ENCODE measurements at regions not wholly inside any gene's neighbourhood (a gene's known extent, or its start where the extent isn't known, plus 50 kb on each side); places are given as distances from the start of the nearest gene placed in this dataset.

- no peak overlapping the region for H3K4me2 ChIP-seq
- H2AFZ ChIP-seq = no peak overlapping the region
- H3K4me3 Mint-ChIP-seq = no peak overlapping the region
- no peaks in the 10 kb centered on the region; the same call in 2 of the 3 replicates for H3K36me3 Mint-ChIP-seq (ENCODE audit: low read depth)
- no peak for ATAC-seq
- H3K4me1 Mint-ChIP-seq = peaks cover 7% of the 10 kb centered on the region; the same call in 2 of the 3 replicates
- no peaks in the 10 kb centered on the region for H3K27me3 Mint-ChIP-seq (ENCODE audit: insufficient read depth, low read depth, poor library complexity)
- TF ChIP-seq ZNF114 (CRISPR knock-in tag; IDR thresholded peaks at IDR 0.05) (no peak), JUNB (IDR thresholded peaks at IDR 0.05; ENCODE audit: unreplicated experiment) (no peak), CTCF (conservative IDR thresholded peaks at IDR 0.05; ENCODE audit: low read depth in 2 of 2) (no peak), ZNF331 (CRISPR knock-in tag; IDR thresholded peaks at IDR 0.05; ENCODE audit: low read depth) (no peak), STAT1 (IDR thresholded peaks at IDR 0.05; ENCODE audit: unreplicated experiment) (no peak), ETS1 (IDR thresholded peaks at IDR 0.05) (no peak), EZH2 (IDR thresholded peaks at IDR 0.05; ENCODE audit: low read depth, unreplicated experiment) (no peak), POLR2AphosphoS5 (IDR thresholded peaks at IDR 0.05; ENCODE audit: low read depth) (no peak), NANOG (IDR thresholded peaks at IDR 0.05; ENCODE audit: borderline replicate concordance) (no peak), CREB1 (CRISPR knock-in tag; IDR thresholded peaks at IDR 0.05; ENCODE audit: low read depth) (no peak), EZH2phosphoT487 (IDR thresholded peaks at IDR 0.05; ENCODE audit: unreplicated experiment) (no peak)
- TF ChIP-seq, protein P1, sequence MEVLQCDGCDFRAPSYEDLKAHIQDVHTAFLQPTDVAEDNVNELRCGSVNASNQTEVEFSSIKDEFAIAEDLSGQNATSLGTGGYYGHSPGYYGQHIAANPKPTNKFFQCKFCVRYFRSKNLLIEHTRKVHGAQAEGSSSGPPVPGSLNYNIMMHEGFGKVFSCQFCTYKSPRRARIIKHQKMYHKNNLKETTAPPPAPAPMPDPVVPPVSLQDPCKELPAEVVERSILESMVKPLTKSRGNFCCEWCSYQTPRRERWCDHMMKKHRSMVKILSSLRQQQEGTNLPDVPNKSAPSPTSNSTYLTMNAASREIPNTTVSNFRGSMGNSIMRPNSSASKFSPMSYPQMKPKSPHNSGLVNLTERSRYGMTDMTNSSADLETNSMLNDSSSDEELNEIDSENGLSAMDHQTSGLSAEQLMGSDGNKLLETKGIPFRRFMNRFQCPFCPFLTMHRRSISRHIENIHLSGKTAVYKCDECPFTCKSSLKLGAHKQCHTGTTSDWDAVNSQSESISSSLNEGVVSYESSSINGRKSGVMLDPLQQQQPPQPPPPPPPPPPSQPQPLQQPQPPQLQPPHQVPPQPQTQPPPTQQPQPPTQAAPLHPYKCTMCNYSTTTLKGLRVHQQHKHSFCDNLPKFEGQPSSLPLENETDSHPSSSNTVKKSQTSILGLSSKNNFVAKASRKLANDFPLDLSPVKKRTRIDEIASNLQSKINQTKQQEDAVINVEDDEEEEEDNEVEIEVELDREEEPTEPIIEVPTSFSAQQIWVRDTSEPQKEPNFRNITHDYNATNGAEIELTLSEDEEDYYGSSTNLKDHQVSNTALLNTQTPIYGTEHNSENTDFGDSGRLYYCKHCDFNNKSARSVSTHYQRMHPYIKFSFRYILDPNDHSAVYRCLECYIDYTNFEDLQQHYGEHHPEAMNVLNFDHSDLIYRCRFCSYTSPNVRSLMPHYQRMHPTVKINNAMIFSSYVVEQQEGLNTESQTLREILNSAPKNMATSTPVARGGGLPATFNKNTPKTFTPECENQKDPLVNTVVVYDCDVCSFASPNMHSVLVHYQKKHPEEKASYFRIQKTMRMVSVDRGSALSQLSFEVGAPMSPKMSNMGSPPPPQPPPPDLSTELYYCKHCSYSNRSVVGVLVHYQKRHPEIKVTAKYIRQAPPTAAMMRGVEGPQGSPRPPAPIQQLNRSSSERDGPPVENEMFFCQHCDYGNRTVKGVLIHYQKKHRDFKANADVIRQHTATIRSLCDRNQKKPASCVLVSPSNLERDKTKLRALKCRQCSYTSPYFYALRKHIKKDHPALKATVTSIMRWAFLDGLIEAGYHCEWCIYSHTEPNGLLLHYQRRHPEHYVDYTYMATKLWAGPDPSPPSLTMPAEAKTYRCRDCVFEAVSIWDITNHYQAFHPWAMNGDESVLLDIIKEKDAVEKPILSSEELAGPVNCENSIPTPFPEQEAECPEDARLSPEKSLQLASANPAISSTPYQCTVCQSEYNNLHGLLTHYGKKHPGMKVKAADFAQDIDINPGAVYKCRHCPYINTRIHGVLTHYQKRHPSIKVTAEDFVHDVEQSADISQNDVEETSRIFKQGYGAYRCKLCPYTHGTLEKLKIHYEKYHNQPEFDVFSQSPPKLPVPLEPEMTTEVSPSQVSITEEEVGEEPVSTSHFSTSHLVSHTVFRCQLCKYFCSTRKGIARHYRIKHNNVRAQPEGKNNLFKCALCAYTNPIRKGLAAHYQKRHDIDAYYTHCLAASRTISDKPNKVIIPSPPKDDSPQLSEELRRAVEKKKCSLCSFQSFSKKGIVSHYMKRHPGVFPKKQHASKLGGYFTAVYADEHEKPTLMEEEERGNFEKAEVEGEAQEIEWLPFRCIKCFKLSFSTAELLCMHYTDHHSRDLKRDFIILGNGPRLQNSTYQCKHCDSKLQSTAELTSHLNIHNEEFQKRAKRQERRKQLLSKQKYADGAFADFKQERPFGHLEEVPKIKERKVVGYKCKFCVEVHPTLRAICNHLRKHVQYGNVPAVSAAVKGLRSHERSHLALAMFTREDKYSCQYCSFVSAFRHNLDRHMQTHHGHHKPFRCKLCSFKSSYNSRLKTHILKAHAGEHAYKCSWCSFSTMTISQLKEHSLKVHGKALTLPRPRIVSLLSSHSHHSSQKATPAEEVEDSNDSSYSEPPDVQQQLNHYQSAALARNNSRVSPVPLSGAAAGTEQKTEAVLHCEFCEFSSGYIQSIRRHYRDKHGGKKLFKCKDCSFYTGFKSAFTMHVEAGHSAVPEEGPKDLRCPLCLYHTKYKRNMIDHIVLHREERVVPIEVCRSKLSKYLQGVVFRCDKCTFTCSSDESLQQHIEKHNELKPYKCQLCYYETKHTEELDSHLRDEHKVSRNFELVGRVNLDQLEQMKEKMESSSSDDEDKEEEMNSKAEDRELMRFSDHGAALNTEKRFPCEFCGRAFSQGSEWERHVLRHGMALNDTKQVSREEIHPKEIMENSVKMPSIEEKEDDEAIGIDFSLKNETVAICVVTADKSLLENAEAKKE (CRISPR knock-in tag; IDR thresholded peaks at IDR 0.05) = no peak
- TF ChIP-seq, protein P2, sequence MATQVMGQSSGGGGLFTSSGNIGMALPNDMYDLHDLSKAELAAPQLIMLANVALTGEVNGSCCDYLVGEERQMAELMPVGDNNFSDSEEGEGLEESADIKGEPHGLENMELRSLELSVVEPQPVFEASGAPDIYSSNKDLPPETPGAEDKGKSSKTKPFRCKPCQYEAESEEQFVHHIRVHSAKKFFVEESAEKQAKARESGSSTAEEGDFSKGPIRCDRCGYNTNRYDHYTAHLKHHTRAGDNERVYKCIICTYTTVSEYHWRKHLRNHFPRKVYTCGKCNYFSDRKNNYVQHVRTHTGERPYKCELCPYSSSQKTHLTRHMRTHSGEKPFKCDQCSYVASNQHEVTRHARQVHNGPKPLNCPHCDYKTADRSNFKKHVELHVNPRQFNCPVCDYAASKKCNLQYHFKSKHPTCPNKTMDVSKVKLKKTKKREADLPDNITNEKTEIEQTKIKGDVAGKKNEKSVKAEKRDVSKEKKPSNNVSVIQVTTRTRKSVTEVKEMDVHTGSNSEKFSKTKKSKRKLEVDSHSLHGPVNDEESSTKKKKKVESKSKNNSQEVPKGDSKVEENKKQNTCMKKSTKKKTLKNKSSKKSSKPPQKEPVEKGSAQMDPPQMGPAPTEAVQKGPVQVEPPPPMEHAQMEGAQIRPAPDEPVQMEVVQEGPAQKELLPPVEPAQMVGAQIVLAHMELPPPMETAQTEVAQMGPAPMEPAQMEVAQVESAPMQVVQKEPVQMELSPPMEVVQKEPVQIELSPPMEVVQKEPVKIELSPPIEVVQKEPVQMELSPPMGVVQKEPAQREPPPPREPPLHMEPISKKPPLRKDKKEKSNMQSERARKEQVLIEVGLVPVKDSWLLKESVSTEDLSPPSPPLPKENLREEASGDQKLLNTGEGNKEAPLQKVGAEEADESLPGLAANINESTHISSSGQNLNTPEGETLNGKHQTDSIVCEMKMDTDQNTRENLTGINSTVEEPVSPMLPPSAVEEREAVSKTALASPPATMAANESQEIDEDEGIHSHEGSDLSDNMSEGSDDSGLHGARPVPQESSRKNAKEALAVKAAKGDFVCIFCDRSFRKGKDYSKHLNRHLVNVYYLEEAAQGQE (IDR thresholded peaks at IDR 0.05; ENCODE audit: unreplicated experiment) = no peak
- H3K4me1 ChIP-seq (ENCODE audit: insufficient read depth) = no peaks in the 10 kb centered on the region
- H3K9me2 ChIP-seq (ENCODE audit: insufficient read depth) = no peaks in the 10 kb centered on the region
- H3K27ac ChIP-seq (ENCODE audit: low read depth) = no peak overlapping the region
- no peaks in the 10 kb centered on the region for H3K27me3 ChIP-seq (ENCODE audit: insufficient read depth)
- no peaks in the 10 kb centered on the region for H3K36me3 ChIP-seq (ENCODE audit: insufficient read depth)
- no peaks in the 10 kb centered on the region for H3F3A ChIP-seq (replicated peaks; ENCODE audit: low read depth)
- no peak overlapping the region for H3K27ac Mint-ChIP-seq
- no peak overlapping the region for H3K4me3 ChIP-seq
- no peaks in the 10 kb centered on the region for H3K79me2 ChIP-seq (replicated peaks; ENCODE audit: insufficient read depth)
- no peak for DNase-seq (ENCODE audit: low spot score)
- no peaks in the 10 kb centered on the region for H4K20me1 ChIP-seq (replicated peaks; ENCODE audit: insufficient read depth)
- no peaks in the 10 kb centered on the region; the same call in 2 of the 3 replicates for H3K9me3 Mint-ChIP-seq
Measured at GRCh38 chr7:21996641-21997040, 50.9 kb upstream of the CDCA7L start.

Measured in GM23338 (cell line).